PC-9 (cell line): ENCODE measurements at regions not wholly inside any gene's neighbourhood (a gene's known extent, or its start where the extent isn't known, plus 50 kb on each side); places are given as distances from the start of the nearest gene placed in this dataset.

ENCODE experiments used
- EZH2 ChIP-seq: fragments of 200-600 bp; sonication (generic); IDR thresholded peaks from 2 replicates; pipeline ENCODE4 v1.8.0; 2017; ENCODE audit warnings: antibody characterized with exemption, low read depth
- TF ChIP-seq, protein P1 (sequence below): fragments of 200-600 bp; sonication (generic); conservative IDR thresholded peaks from 2 replicates; pipeline ENCODE4 v1.6.1; 2017; ENCODE audit warnings: mixed run types, antibody characterized with exemption, mild to moderate bottlenecking, moderate library complexity

DNA sequence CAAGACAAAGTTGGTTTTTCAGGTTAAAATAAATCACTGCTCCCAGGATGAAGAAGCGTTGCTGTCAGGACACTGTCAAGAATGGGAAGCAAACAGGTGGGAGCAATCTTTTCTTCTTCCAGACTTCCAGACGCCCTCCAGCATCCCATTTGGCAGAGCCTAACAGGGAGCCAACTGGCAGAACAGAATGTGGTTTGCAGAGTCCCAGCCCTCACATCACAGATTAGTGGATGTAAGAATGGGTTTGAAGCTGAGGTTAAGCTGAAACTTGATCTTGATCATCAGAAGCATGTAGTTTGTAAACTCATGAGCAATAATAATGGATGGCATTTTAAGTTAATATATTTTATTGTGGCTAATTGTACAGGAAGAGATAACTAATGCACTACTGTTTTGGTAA, 636.4 kb downstream of the SLC6A15 start:
- TF ChIP-seq, protein P1, sequence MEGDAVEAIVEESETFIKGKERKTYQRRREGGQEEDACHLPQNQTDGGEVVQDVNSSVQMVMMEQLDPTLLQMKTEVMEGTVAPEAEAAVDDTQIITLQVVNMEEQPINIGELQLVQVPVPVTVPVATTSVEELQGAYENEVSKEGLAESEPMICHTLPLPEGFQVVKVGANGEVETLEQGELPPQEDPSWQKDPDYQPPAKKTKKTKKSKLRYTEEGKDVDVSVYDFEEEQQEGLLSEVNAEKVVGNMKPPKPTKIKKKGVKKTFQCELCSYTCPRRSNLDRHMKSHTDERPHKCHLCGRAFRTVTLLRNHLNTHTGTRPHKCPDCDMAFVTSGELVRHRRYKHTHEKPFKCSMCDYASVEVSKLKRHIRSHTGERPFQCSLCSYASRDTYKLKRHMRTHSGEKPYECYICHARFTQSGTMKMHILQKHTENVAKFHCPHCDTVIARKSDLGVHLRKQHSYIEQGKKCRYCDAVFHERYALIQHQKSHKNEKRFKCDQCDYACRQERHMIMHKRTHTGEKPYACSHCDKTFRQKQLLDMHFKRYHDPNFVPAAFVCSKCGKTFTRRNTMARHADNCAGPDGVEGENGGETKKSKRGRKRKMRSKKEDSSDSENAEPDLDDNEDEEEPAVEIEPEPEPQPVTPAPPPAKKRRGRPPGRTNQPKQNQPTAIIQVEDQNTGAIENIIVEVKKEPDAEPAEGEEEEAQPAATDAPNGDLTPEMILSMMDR: no peak
- TF ChIP-seq EZH2: no peak
